Transverse colon (tissue), 3 donors: ENCODE measurements at regions not wholly inside any gene's neighbourhood (a gene's known extent, or its start where the extent isn't known, plus 50 kb on each side); places are given as distances from the start of the nearest gene placed in this dataset.

Experiments
- POLR2A ChIP-seq: fragments of 450-650 bp; IDR thresholded peaks from one replicate; pipeline ENCODE4 v1.6.1; 2016; ENCODE audit warnings: antibody characterized with exemption, mild to moderate bottlenecking, moderate library complexity
- TF ChIP-seq, protein P1 (sequence below), 5 experiments: fragments of 200-600 bp in 3 of 5; fragments of 450-650 bp in 2 of 5; sonication (generic) in 3 of 5; IDR thresholded peaks; 1 replicate in 2 of 5; 2 replicates in 3 of 5; pipeline ENCODE4 v1.5.1; 2016 to 2017; ENCODE audit warnings: antibody characterized with exemption in 5 of 5, inconsistent platforms in 3 of 5, mild to moderate bottlenecking in 2 of 5, moderate library complexity in 1 of 5

DNA sequence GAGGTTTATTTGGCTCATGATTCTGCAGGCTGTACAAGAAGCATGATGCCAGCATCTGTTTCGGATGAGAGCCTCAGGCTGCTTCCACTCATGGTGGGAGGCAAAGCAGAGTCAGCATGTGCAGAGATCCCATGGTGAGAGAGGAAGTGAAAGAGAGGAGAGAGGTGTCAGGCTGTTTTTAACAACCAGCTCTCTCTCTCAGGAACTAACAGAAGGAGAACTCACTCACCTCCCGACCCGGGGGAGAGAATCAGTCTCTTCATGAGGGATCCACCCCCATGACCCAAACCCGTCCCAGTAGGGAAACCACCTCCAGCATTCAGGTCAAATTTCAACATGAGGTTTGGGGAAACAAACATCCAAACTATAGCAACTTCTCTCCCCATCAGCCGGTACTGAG lies 187.7 kb downstream of the ENC1 start:
- no peak for TF ChIP-seq POLR2A
- TF ChIP-seq, protein P1, sequence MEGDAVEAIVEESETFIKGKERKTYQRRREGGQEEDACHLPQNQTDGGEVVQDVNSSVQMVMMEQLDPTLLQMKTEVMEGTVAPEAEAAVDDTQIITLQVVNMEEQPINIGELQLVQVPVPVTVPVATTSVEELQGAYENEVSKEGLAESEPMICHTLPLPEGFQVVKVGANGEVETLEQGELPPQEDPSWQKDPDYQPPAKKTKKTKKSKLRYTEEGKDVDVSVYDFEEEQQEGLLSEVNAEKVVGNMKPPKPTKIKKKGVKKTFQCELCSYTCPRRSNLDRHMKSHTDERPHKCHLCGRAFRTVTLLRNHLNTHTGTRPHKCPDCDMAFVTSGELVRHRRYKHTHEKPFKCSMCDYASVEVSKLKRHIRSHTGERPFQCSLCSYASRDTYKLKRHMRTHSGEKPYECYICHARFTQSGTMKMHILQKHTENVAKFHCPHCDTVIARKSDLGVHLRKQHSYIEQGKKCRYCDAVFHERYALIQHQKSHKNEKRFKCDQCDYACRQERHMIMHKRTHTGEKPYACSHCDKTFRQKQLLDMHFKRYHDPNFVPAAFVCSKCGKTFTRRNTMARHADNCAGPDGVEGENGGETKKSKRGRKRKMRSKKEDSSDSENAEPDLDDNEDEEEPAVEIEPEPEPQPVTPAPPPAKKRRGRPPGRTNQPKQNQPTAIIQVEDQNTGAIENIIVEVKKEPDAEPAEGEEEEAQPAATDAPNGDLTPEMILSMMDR (IDR thresholded peaks at IDR 0.05) = no peak
